ENCODE measurements at regions not wholly inside any gene's neighbourhood (a gene's known extent, or its start where the extent isn't known, plus 50 kb on each side); places are given as distances from the start of the nearest gene placed in this dataset.

DNA sequence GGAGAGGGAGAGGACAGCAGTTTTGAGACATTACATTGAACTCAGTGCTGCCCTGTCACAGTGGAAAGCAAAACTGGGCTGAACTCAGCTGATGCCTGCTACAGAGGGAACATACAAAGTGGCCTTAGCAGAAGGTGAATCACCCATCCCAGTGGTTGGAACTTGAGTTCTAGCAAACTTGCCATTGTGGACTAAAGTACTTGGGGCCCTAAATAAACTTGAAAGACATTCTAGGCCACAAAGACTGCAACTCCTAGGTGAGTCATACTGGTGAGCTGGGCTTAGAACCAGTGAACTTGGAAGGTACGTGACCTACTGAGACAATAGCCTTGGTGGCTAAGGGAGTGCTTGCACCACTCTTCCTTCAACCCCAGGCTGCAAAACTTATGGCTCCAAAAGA, 155.7 kb upstream of the RIOK2 start:
- Histone ChIP-seq H3K9me3 (ENCODE audit: severe bottlenecking) (no peaks in the 10 kb centered on the region), H3K27me3 (ENCODE audit: insufficient read depth, low read depth, severe bottlenecking) (no peaks in the 10 kb centered on the region), H3K27ac (no peak overlapping the region), H3K4me3 (ENCODE audit: low read depth, low read length) (no peak overlapping the region), H3K36me3 (no peaks in the 10 kb centered on the region)
- TF ChIP-seq, protein P1, sequence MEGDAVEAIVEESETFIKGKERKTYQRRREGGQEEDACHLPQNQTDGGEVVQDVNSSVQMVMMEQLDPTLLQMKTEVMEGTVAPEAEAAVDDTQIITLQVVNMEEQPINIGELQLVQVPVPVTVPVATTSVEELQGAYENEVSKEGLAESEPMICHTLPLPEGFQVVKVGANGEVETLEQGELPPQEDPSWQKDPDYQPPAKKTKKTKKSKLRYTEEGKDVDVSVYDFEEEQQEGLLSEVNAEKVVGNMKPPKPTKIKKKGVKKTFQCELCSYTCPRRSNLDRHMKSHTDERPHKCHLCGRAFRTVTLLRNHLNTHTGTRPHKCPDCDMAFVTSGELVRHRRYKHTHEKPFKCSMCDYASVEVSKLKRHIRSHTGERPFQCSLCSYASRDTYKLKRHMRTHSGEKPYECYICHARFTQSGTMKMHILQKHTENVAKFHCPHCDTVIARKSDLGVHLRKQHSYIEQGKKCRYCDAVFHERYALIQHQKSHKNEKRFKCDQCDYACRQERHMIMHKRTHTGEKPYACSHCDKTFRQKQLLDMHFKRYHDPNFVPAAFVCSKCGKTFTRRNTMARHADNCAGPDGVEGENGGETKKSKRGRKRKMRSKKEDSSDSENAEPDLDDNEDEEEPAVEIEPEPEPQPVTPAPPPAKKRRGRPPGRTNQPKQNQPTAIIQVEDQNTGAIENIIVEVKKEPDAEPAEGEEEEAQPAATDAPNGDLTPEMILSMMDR (IDR thresholded peaks at IDR 0.05; ENCODE audit: low read depth, low read length): no peak
- DNase-seq: no peak

DNA sequence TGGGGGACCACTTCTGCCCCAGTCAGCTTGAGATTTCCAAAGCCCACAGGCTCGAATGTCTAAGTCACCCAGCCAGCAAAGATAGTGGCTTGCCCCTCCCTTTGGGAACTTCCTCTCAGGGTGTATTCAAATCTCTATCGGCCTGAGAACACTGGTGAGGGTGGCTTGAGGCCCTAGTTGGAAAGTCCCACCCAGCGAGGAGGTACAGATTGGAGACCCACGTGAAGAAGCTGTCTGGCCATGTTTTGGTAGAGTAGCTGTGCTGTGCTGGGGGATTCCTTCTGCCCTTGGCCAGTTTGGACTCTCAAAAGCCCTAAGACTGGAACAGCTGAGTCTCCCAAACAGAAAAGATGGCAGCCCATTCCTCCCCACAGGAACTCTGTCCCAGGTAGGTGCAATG, 172.7 kb upstream of the RIOK2 start:
- TF ChIP-seq, protein P1 (IDR thresholded peaks at IDR 0.05; ENCODE audit: low read depth, low read length): no peak
- H3K27me3 ChIP-seq (ENCODE audit: insufficient read depth, low read depth, severe bottlenecking): no peaks in the 10 kb centered on the region
- H3K36me3 ChIP-seq: no peaks in the 10 kb centered on the region
- no peak overlapping the region for H3K27ac ChIP-seq
- no peak for DNase-seq
- H3K9me3 ChIP-seq (ENCODE audit: severe bottlenecking): no peaks in the 10 kb centered on the region
- no peak overlapping the region for H3K4me3 ChIP-seq (ENCODE audit: low read depth, low read length)

GRCh38 chr5:97363577-97363976, 180.5 kb upstream of the RIOK2 start:
- DNase-seq: no peak
- Histone ChIP-seq H3K4me3 (ENCODE audit: low read depth, low read length) (no peak overlapping the region), H3K27ac (no peak overlapping the region)

GRCh38 chr5:97364731-97365130, 181.7 kb upstream of the RIOK2 start:
- H3K27ac ChIP-seq: no peak overlapping the region
- no peak for DNase-seq

More at GRCh38 chr5:97363577-97363976, 180.5 kb upstream of the RIOK2 start:
- no peaks in the 10 kb centered on the region for H3K27me3 ChIP-seq (ENCODE audit: insufficient read depth, low read depth, severe bottlenecking)
- no peaks in the 10 kb centered on the region for H3K9me3 ChIP-seq (ENCODE audit: severe bottlenecking)
- TF ChIP-seq, protein P1 (IDR thresholded peaks at IDR 0.05; ENCODE audit: low read depth, low read length): no peak
- H3K36me3 ChIP-seq: no peaks in the 10 kb centered on the region

DNA sequence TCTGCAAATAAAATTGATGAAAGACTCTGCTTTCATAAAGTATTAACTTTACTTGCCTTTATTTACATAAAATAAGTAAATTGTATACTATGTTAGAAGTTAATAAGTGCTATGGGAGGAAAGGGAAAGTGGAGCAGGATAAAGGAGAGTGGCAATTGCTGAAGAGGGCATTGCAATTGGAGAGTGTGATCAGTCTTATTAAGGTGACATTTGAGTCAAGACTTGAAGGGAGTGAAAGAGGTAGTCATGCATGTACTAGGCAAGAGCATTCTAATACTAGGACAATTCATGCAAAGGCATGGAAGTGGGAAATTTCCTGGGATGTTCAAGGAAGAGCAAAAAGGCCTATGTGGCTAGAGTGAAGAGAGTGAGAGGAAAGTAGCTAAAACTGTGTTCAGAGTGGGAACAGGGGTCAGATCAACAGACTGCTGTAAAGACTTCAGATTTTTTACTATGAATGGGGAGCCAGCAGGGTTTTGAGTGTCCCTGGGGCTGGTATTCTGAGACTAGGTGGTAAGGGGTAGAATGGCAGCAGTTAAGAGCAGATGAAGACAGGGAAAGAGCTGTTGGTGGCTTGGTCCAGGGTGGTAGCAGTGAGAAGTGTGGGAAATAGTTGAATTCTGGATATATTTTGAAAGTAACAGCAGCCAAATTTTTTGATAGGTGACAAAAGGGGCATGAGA, 182.3 kb upstream of the RIOK2 start:
- H3K9me3 ChIP-seq (ENCODE audit: severe bottlenecking): no peaks in the 10 kb centered on the region
- no peaks in the 10 kb centered on the region for H3K27me3 ChIP-seq (ENCODE audit: insufficient read depth, low read depth, severe bottlenecking)
- H3K4me3 ChIP-seq (ENCODE audit: low read depth, low read length): no peak overlapping the region
- no peaks in the 10 kb centered on the region for H3K36me3 ChIP-seq
- H3K27ac ChIP-seq: no peak overlapping the region
- TF ChIP-seq, protein P1 (IDR thresholded peaks at IDR 0.05; ENCODE audit: low read depth, low read length): no peak
- DNase-seq: no peak

More at GRCh38 chr5:97364731-97365130, 181.7 kb upstream of the RIOK2 start:
- Histone ChIP-seq H3K27me3 (ENCODE audit: insufficient read depth, low read depth, severe bottlenecking) (no peaks in the 10 kb centered on the region), H3K36me3 (no peaks in the 10 kb centered on the region), H3K4me3 (ENCODE audit: low read depth, low read length) (no peak overlapping the region), H3K9me3 (ENCODE audit: severe bottlenecking) (no peaks in the 10 kb centered on the region)
- TF ChIP-seq, protein P1 (IDR thresholded peaks at IDR 0.05; ENCODE audit: low read depth, low read length): no peak

GRCh38 chr5:97365918-97366317, 182.9 kb upstream of the RIOK2 start:
- Histone ChIP-seq H3K27me3 (ENCODE audit: insufficient read depth, low read depth, severe bottlenecking) (no peaks in the 10 kb centered on the region), H3K27ac (no peak overlapping the region), H3K4me3 (ENCODE audit: low read depth, low read length) (no peak overlapping the region), H3K36me3 (no peaks in the 10 kb centered on the region), H3K9me3 (ENCODE audit: severe bottlenecking) (no peaks in the 10 kb centered on the region)
- TF ChIP-seq, protein P1 (IDR thresholded peaks at IDR 0.05; ENCODE audit: low read depth, low read length): no peak
- DNase-seq: no peak
